Activated CD4-positive, alpha-beta T cell treated with anti-CD3 and anti-CD28 coated beads, Interleukin-2, amount 10 ng/mL, durations not matched to agents 24 days and 14 days (primary cell): ENCODE measurements at regions not wholly inside any gene's neighbourhood (a gene's known extent, or its start where the extent isn't known, plus 50 kb on each side); places are given as distances from the start of the nearest gene placed in this dataset.

ENCODE experiments used
- DNase-seq: peaks from one replicate; pipeline ENCODE4 v3.0.0; 2022
- H3K27ac Mint-ChIP-seq: one replicate; pipeline ENCODE4 v1.8.0; 2022; ENCODE audit warnings: mild to moderate bottlenecking, mixed read lengths
- H3K27me3 Mint-ChIP-seq: one replicate; pipeline ENCODE4 v1.8.0; 2022; ENCODE audit warnings: mixed read lengths
- H3K36me3 Mint-ChIP-seq: one replicate; pipeline ENCODE4 v1.8.0; 2022; ENCODE audit warnings: low read depth, mild to moderate bottlenecking, mixed read lengths
- H3K4me1 Mint-ChIP-seq: one replicate; pipeline ENCODE4 v1.8.0; 2021; ENCODE audit warnings: mixed read lengths
- H3K4me3 Mint-ChIP-seq: one replicate; pipeline ENCODE4 v1.8.0; 2022; ENCODE audit warnings: mild to moderate bottlenecking, moderate library complexity, mixed read lengths
- H3K9me3 Mint-ChIP-seq: one replicate; pipeline ENCODE4 v1.8.0; 2021; ENCODE audit warnings: mixed read lengths
- intact Hi-C: fragments of 100-400 bp; cut with micrococcal nuclease; formaldehyde crosslinking; loops from one replicate; pipeline ENCODE4 v1.15.1; 2023

DNA sequence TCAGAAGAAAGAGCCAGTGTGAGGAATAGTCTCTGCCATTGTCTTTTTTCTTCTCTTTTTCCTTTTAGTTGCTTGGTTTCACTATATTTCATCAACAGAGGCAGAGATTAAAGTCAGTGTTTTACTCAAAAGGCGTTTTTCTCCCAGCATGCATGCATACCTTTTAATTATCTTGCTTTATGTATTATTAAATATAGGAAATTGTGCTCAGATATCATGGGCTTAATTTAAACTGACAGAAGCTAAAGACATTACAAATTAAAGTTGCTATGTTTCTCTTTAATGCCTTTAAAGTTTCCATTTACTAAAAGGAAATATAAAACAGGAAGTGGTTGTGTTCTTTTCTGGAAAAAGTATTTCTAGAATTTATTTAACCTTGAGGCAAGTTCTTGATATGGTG, 223.3 kb upstream of the ATP5MC3 start:
- intact Hi-C loops: no loop called here
- no peak for DNase-seq
- Mint-ChIP-seq H3K4me1 (peaks cover 2% of the 10 kb centered on the region), H3K36me3 (no peaks in the 10 kb centered on the region), H3K27ac (no peak overlapping the region), H3K27me3 (peaks cover 4% of the 10 kb centered on the region), H3K4me3 (no peak overlapping the region), H3K9me3 (no peaks in the 10 kb centered on the region)

DNA sequence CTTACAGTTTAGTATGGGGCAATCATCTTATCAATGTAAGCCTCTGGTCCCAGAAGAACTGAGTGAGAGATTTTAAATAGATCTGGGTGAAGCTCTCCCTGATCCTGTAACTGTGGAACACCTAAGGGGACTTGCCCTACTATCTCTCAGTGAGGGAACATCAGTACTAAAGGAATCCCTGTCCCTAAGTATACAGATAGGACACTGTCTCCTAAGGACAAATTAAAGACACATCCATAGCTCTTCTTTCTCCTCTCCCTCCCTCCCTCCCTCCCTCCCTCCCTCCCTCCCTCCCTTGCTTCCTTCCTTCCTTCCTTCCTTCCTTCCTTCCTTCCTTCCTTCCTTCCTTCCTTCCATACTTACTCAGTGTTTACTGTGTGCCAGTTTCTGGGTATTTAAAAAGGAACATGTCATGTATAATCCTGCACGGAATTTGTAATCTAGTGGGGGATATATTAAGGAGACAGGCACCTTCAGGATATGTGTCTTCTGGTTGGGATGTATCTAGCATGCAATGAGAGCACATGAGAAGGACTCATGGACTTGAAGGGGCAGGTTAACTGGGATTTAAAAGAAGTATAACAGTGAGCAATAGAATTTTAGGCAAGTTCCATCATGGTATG, 222.2 kb upstream of the ATP5MC3 start:
- Mint-ChIP-seq H3K4me1 (peaks cover 2% of the 10 kb centered on the region), H3K36me3 (no peaks in the 10 kb centered on the region), H3K27me3 (peaks cover 4% of the 10 kb centered on the region), H3K27ac (no peak overlapping the region), H3K9me3 (no peaks in the 10 kb centered on the region), H3K4me3 (no peak overlapping the region)
- intact Hi-C loops: no loop called here
- DNase-seq: no peak

DNA sequence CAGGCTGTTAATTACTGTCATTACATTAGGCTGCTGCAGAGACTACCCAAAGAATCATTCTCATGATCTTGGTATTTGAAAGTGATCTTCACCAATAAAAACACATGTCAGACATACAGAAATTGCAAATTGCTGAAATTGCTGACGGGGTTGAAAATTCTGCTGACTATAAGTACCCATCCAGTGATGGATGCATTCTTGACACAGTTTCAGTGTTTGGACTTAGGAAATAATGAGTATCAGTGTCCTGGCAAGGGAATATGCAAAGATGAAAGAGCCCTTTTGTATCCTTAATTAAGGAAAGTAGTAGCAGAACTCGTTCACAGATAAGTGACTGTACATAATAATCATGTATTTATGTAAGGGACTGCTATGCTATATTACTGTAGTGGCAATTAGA, 221.1 kb upstream of the ATP5MC3 start:
- no peaks in the 10 kb centered on the region for H3K9me3 Mint-ChIP-seq
- no peak overlapping the region for H3K4me3 Mint-ChIP-seq
- intact Hi-C loops: no loop called here
- H3K36me3 Mint-ChIP-seq: no peaks in the 10 kb centered on the region
- H3K27ac Mint-ChIP-seq: no peak overlapping the region
- peaks cover 2% of the 10 kb centered on the region for H3K4me1 Mint-ChIP-seq
- peaks cover 7% of the 10 kb centered on the region for H3K27me3 Mint-ChIP-seq
- DNase-seq: no peak

DNA sequence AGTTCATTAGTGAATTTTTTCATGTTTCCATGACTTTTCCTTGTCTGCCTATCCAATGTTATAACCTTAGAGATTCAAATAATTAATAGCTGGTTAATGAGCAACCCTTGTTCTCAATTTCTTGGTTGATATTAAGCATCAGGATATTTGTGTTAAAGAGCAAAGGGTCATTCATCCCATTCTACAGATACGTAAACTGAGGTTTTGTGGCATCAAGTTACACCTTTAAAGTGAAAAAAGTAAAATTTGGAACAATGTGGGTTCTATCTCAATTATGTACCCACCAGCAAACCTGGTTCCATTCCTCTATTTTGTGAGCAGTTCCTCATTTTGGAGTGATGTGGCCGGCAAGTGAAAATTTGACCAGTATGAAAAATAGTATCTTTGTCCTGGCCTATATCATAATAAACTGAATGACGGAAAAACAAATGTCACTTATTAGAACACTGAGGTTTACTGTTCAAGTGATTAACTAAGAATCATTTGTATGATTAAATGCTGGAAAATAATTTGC, 220.5 kb upstream of the ATP5MC3 start:
- no peak for DNase-seq
- H3K9me3 Mint-ChIP-seq: no peaks in the 10 kb centered on the region
- intact Hi-C loops: no loop called here
- peaks cover 7% of the 10 kb centered on the region for H3K27me3 Mint-ChIP-seq
- H3K4me1 Mint-ChIP-seq: peaks cover 2% of the 10 kb centered on the region
- H3K27ac Mint-ChIP-seq: no peak overlapping the region
- H3K4me3 Mint-ChIP-seq: no peak overlapping the region
- H3K36me3 Mint-ChIP-seq: no peaks in the 10 kb centered on the region

DNA sequence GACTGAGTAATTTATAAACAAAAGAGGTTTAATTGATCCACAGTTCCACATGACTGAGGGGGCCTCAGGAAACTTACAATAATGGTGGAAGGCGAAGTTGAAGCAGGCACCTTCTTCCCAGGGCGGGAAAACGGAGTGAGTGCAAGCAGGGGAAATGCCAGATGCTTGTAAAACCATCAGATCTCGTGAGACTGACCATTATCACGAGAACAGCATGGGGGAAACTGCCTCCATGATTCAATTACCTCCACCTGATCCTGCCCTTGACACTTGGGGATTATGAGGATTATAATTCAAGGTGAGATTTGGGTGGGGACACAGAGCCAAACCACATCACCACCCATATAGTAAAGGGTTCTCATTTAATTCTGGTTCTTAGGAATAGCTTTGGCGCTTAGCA, 219.5 kb upstream of the ATP5MC3 start:
- H3K27me3 Mint-ChIP-seq: peaks cover 7% of the 10 kb centered on the region
- no peaks in the 10 kb centered on the region for H3K9me3 Mint-ChIP-seq
- H3K4me1 Mint-ChIP-seq: peaks cover 2% of the 10 kb centered on the region
- intact Hi-C loops: no loop called here
- H3K4me3 Mint-ChIP-seq: no peak overlapping the region
- DNase-seq: no peak
- H3K36me3 Mint-ChIP-seq: no peaks in the 10 kb centered on the region
- H3K27ac Mint-ChIP-seq: no peak overlapping the region

DNA sequence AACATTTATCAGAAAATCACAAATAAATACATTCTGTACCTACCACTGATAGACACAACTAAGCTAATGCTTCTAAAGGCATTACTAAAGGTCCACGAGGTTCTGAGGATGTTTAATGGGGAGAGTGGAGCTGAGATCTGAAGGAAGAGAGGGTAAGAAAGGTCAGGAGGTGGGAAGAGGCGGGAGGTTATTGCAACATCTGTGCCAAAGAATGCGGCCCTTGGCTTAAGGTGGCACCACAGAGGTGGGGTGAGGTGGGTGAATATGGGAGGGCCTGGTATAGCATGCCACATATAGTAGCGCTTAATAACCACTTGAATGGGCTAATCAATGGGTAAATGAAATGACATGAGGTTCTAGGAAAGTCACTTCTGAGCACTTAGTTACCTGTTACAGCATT, 217.8 kb upstream of the ATP5MC3 start:
- H3K36me3 Mint-ChIP-seq: no peaks in the 10 kb centered on the region
- H3K9me3 Mint-ChIP-seq: no peaks in the 10 kb centered on the region
- H3K27me3 Mint-ChIP-seq: peaks cover 8% of the 10 kb centered on the region
- DNase-seq: no peak
- H3K27ac Mint-ChIP-seq: no peak overlapping the region
- intact Hi-C loops: no loop called here
- H3K4me1 Mint-ChIP-seq: peaks cover under 1% of the 10 kb centered on the region
- no peak overlapping the region for H3K4me3 Mint-ChIP-seq

DNA sequence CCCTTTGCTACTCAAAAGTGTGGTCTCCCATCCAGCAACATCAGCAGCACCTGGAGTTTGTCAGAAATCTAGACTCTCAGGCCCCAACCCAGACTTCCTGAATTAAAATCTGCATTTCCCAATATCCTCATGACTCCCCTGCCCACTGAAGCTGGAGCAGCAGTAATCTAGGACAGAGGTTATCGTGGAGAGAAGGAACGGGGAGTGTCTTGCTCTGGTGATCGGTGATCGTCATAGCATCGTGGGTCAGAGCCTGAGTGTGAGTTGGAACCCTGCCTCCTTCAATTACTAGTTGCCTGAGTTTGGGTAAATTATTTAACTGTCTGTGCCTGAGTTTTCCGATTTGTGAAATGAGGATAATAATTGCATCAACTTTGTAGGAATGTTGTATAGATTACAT, 217.3 kb upstream of the ATP5MC3 start:
- Mint-ChIP-seq H3K36me3 (no peaks in the 10 kb centered on the region), H3K9me3 (no peaks in the 10 kb centered on the region), H3K27me3 (peaks cover 8% of the 10 kb centered on the region), H3K4me1 (no peaks in the 10 kb centered on the region), H3K27ac (no peak overlapping the region), H3K4me3 (no peak overlapping the region)
- intact Hi-C loops: no loop called here
- DNase-seq: no peak

DNA sequence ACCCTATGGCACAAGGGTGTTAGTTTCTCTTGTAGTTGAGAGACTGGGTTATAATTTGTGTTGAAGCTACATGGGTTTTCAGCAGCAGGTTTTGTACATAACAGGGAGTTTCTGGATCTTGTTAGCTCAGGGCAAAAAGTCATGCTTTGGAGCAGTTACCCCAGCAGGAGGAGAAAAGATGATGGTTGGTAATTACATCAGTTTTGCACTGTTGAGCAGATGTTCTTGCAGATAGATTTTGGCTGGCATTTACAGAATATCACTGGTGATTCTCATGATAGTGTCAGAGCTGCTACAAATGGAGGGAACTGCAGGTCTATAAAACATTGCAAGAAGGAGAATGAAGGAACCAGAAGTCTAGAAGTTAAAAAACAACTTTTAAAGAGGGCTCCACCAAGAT, 215.2 kb upstream of the ATP5MC3 start:
- H3K36me3 Mint-ChIP-seq: no peaks in the 10 kb centered on the region
- H3K27ac Mint-ChIP-seq: no peak overlapping the region
- H3K4me3 Mint-ChIP-seq: no peak overlapping the region
- H3K4me1 Mint-ChIP-seq: no peaks in the 10 kb centered on the region
- intact Hi-C loops: no loop called here
- H3K9me3 Mint-ChIP-seq: no peaks in the 10 kb centered on the region
- H3K27me3 Mint-ChIP-seq: peaks cover 7% of the 10 kb centered on the region
- no peak for DNase-seq

DNA sequence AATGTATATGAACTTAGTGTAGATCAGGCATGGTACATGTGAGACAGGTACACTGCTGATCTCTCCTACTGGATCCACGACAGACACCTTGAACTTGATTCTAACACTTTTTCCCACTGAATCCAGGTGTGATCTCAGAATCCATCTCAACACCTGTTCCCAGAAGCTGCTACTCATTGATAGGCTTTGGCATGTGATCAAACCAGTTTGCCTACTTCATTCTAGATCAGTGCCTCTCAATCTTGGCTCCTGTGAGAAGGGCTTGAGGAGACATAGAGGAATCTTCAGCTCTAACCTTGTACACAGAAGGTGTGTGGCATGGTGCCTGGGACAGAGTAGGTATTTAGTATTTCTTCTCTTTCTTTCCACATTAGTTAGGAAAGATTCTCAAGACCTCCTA, 212.3 kb upstream of the ATP5MC3 start:
- DNase-seq: no peak
- H3K27me3 Mint-ChIP-seq: peaks cover 4% of the 10 kb centered on the region
- no peak overlapping the region for H3K4me3 Mint-ChIP-seq
- no peaks in the 10 kb centered on the region for H3K36me3 Mint-ChIP-seq
- no peaks in the 10 kb centered on the region for H3K4me1 Mint-ChIP-seq
- H3K9me3 Mint-ChIP-seq: no peaks in the 10 kb centered on the region
- intact Hi-C loops: no loop called here
- no peak overlapping the region for H3K27ac Mint-ChIP-seq

DNA sequence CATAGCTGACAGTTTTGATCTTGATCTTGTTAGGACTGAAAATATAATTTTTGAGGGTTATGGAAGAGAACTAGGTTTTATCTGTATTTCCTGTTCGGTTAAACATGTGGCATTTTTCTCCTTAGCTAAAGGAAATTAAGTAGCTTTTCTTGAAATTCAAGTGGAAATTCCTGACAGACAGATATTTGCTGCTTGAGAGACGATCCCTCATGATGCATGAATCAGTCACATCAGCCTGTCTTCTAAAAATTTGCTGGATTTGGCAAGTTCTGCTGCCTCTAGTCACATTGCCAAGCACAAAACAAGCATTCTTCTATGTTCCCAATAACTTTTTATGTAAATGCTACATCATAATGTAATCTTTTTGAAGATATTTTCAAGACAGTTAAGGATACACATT, 201.8 kb upstream of the ATP5MC3 start:
- Mint-ChIP-seq H3K4me1 (no peaks in the 10 kb centered on the region), H3K9me3 (peaks cover 19% of the 10 kb centered on the region), H3K27ac (no peak overlapping the region), H3K4me3 (no peak overlapping the region), H3K36me3 (no peaks in the 10 kb centered on the region), H3K27me3 (no peaks in the 10 kb centered on the region)
- intact Hi-C loops: no loop called here
- DNase-seq: no peak

DNA sequence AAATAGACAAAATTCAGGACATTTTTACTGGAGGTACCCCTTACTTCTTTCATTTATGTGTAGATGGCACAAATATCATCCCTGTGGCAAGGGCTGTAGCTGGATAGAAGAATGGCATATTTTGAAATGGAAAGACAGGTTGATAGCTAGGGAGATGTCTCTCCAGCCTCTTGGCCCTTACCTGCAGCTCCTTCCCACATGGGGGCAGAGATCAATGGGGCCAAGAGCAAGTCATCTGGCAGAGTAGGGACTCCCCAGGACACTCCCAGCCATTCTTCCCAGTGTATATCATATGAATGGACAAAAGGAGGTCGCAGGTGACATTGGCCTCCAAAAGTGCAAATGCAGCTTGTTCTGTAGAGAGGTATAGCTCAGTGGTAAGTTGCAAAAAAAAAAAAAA, 192.2 kb upstream of the ATP5MC3 start:
- peaks cover 15% of the 10 kb centered on the region for H3K27me3 Mint-ChIP-seq
- no peaks in the 10 kb centered on the region for H3K4me1 Mint-ChIP-seq
- no peak overlapping the region for H3K4me3 Mint-ChIP-seq
- intact Hi-C loops: no loop called here
- H3K9me3 Mint-ChIP-seq: no peaks in the 10 kb centered on the region
- no peak overlapping the region for H3K27ac Mint-ChIP-seq
- no peak for DNase-seq
- no peaks in the 10 kb centered on the region for H3K36me3 Mint-ChIP-seq

DNA sequence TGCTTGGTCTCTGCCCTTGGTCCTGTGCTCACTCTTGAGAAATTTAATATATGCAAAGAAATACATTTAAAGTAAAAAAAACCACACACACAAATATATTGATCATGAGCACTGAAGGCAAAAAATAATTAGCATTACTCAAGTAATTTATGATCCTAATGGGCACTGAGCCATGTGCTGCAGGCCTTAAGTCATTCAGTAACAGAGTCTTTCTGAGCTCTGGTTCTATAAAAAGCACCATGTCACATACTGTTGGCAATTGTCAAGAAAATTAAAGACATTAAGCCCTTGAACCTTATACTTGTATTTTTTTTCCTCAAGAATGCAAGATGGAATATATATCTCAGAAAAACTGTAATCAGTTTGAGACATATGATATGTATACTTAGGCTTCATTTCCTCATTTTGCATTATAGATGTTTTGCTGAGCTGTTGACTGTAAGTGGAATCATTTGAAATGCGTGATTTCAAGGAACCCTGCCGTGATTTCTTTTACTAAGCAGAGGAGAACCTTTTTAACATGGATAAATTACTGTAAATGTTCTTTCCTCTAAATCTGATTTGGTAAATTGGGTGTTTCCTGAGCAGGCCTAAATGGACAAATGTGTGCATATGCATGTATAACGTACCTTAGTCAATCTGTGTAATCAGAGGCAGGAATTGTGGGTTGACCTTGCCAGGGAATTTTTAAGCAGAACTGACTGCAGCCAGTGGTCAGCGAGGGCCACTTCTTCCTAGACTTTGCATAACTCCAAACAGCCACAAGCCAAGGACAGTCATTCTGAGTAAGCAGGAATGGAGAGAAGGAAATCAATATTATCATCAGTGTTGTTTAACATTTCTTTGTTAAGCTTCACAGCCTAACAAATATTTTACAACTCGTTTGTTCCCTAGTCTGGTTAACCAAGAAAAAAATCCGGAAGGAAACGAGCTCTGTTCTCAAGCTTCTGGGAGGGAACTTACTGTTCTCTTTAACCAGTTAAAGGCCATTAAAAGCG, 191.5 kb upstream of the ATP5MC3 start:
- intact Hi-C loops: no loop called here
- no peaks in the 10 kb centered on the region for H3K36me3 Mint-ChIP-seq
- H3K9me3 Mint-ChIP-seq: no peaks in the 10 kb centered on the region
- H3K4me3 Mint-ChIP-seq: no peak overlapping the region
- H3K4me1 Mint-ChIP-seq: no peaks in the 10 kb centered on the region
- DNase-seq: no peak
- peaks cover 15% of the 10 kb centered on the region for H3K27me3 Mint-ChIP-seq
- H3K27ac Mint-ChIP-seq: no peak overlapping the region

DNA sequence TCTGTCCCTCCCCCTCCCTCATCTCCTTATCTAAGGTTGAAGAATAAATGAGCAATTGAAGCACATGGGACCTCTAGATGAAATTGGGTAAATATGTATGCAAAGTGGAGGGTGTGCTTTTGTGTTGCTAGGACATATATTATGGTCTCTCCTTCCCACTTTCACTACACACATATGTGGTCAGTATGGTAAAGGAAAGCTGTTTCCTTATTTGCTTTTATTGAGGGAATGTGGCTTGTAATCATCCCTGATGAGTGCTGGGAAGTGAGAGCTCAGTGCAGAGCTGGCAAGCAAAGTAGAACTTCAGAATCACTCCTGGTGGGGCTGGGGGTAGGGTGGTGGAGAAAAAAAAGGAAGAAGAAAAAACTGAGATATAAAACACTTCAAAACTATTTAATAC, 189.9 kb upstream of the ATP5MC3 start:
- H3K36me3 Mint-ChIP-seq: no peaks in the 10 kb centered on the region
- no peak overlapping the region for H3K4me3 Mint-ChIP-seq
- H3K4me1 Mint-ChIP-seq: no peaks in the 10 kb centered on the region
- H3K27me3 Mint-ChIP-seq: peaks cover 15% of the 10 kb centered on the region
- H3K9me3 Mint-ChIP-seq: no peaks in the 10 kb centered on the region
- intact Hi-C loops: no loop called here
- no peak for DNase-seq
- H3K27ac Mint-ChIP-seq: no peak overlapping the region

DNA sequence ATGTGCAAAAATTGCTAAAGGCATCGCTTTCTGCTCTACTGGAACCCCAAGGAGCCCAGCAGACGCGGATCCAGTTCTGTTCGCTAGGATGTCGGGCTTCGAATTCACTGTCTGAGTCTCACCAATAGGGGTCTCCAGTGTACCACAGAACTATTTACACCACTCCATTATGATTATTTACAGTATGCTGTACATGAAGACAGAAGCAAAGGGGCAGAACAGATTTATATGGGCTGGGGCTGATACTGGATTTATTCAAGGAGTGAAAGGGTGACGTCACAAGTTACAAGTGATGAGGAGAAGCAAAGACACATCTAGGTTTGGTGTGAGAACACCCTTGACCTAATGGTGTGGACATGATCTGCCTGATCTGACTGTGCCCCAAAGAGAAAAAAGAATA, 185.3 kb upstream of the ATP5MC3 start:
- H3K9me3 Mint-ChIP-seq: no peaks in the 10 kb centered on the region
- H3K4me1 Mint-ChIP-seq: no peaks in the 10 kb centered on the region
- H3K27ac Mint-ChIP-seq: no peak overlapping the region
- H3K4me3 Mint-ChIP-seq: no peak overlapping the region
- intact Hi-C loops: loop anchor here (5.0 to 10.0 kb wide), 2 partner anchors 698 to 730 kb away; partner anchors contain the start of gene HOXD12
- H3K36me3 Mint-ChIP-seq: no peaks in the 10 kb centered on the region
- peak; percentile 73 for DNase-seq
- peaks cover 31% of the 10 kb centered on the region for H3K27me3 Mint-ChIP-seq
